Right lobe of liver (tissue), 6 donors: ENCODE measurements at regions not wholly inside any gene's neighbourhood (a gene's known extent, or its start where the extent isn't known, plus 50 kb on each side); places are given as distances from the start of the nearest gene placed in this dataset.

Experiments used
- ATAC-seq, 4 donors: fragments of 200-7000 bp; cut with Tn5 transposase; one replicate each; pipeline ENCODE4 v1.9.1; 2020; ENCODE audit warnings: mild to moderate bottlenecking in 4 of 4, moderate library complexity in 4 of 4
- DNase-seq, 3 donors: peaks; one replicate each; pipeline ENCODE4 v3.0.0-alpha.2; 2020
- H3K27ac ChIP-seq, 3 donors: fragments of 200-600 bp; one replicate each; pipeline ENCODE4 v1.8.0; 2022
- H3K27me3 ChIP-seq, 2 donors: fragments of 200-600 bp; one replicate each; pipeline ENCODE4 v1.8.0; 2022
- H3K36me3 ChIP-seq, 4 donors: fragments of 200-600 bp; sonication (generic) in 1 of 4; one replicate each; pipeline versions ENCODE4 v1.5.1 to v1.8.0; 2017 to 2022; ENCODE audit warnings: control low read depth in 1 of 4
- H3K4me1 ChIP-seq, 4 donors: fragments of 200-600 bp; sonication (generic) in 1 of 4; one replicate each; pipeline versions ENCODE4 v1.5.1 to v1.8.0; 2017 to 2022; ENCODE audit warnings: control low read depth in 1 of 4
- H3K4me3 ChIP-seq, 3 donors: fragments of 200-600 bp; one replicate each; pipeline ENCODE4 v1.8.0; 2022
- H3K9me3 ChIP-seq, 4 donors: fragments of 200-600 bp; sonication (generic) in 1 of 4; one replicate each; pipeline versions ENCODE4 v1.5.1 to v1.8.0; 2017 to 2022; ENCODE audit warnings: control low read depth in 1 of 4
- CTCF ChIP-seq, 4 donors: fragments of 200-600 bp in 3 of 4; fragments of 450-650 bp in 1 of 4; IDR thresholded peaks; one replicate each; pipeline versions ENCODE4 v1.5.1 to v1.8.0; 2016 to 2022; ENCODE audit warnings: antibody characterized with exemption in 4 of 4, mild to moderate bottlenecking in 2 of 4
- POLR2A ChIP-seq: fragments of 450-650 bp; IDR thresholded peaks from one replicate; pipeline ENCODE4 v1.6.1; 2017; ENCODE audit warnings: antibody characterized with exemption, mild to moderate bottlenecking
- WGBS: methylation state at CpG from one replicate; pipeline ENCODE4 v1.1.6; 2018; ENCODE audit warnings: low coverage, low lambda C conversion rate; ENCODE audit not compliant: insufficient coverage; ENCODE audit errors: missing lambda C conversion rate; 5-methylcytosine and 5-hydroxymethylcytosine counted together
- intact Hi-C, 2 donors: fragments of 100-400 bp; cut with DNase I; formaldehyde crosslinking; loops; one replicate each; pipeline versions ENCODE4 v1.11.2 to v1.14.1; 2022
- donor health status: DM: no; HTN: yes; CAD: no.
- donor health status: DM: no; HTN: no; CAD: no.
- donor health status: DM: no; HTN: no; CAD: no.
- donor health status: DM: no; HTN: yes; CAD: no.
- donor health status: DM: no; HTN: yes; CAD: no.

- no peaks in the 10 kb centered on the region for H3K27me3 ChIP-seq
- TF ChIP-seq CTCF (IDR thresholded peaks at IDR 0.05): no peak
- TF ChIP-seq POLR2A: no peak
- DNase-seq (no peak), ATAC-seq (no peak)
- no peaks in the 10 kb centered on the region for H3K36me3 ChIP-seq
- H3K27ac ChIP-seq: no peak overlapping the region
- 88% methylated on average over 2 of the region's 2 CpGs for WGBS
- no peak overlapping the region for H3K4me3 ChIP-seq
- no peaks in the 10 kb centered on the region for H3K4me1 ChIP-seq
- intact Hi-C loops: no loop called here
- H3K9me3 ChIP-seq: no peaks in the 10 kb centered on the region
Measured at GRCh38 chr10:18735711-18736110, 76.5 kb downstream of the ARL5B start.

GRCh38 chr10:18737236-18737635 is 78.0 kb downstream of the ARL5B start:
- no peaks in the 10 kb centered on the region for H3K9me3 ChIP-seq
- intact Hi-C loops: no loop called here
- WGBS: 36% methylated on average over 2 of the region's 2 CpGs

GRCh38 chr10:18737841-18738240 is 78.6 kb downstream of the ARL5B start:
- intact Hi-C loops: no loop called here
- Histone ChIP-seq H3K27me3 (no peaks in the 10 kb centered on the region), H3K4me3 (no peak overlapping the region), H3K27ac (no peak overlapping the region), H3K9me3 (no peaks in the 10 kb centered on the region), H3K4me1 (no peaks in the 10 kb centered on the region), H3K36me3 (no peaks in the 10 kb centered on the region)
- DNase-seq: no peak
- no peak for ATAC-seq
- 60% methylated on average over 7 of the region's 8 CpGs for WGBS
- TF ChIP-seq POLR2A: no peak
- no peak for TF ChIP-seq CTCF (IDR thresholded peaks at IDR 0.05)

More at GRCh38 chr10:18737236-18737635, 78.0 kb downstream of the ARL5B start:
- DNase-seq (no peak), ATAC-seq (no peak)
- TF ChIP-seq POLR2A (no peak), CTCF (IDR thresholded peaks at IDR 0.05) (no peak)
- H3K4me1 ChIP-seq: no peaks in the 10 kb centered on the region
- no peak overlapping the region for H3K4me3 ChIP-seq
- H3K36me3 ChIP-seq: no peaks in the 10 kb centered on the region
- no peak overlapping the region for H3K27ac ChIP-seq
- no peaks in the 10 kb centered on the region for H3K27me3 ChIP-seq

GRCh38 chr10:18738835-18739234 is 79.6 kb downstream of the ARL5B start:
- H3K4me1 ChIP-seq: no peaks in the 10 kb centered on the region
- no peaks in the 10 kb centered on the region for H3K36me3 ChIP-seq
- no peaks in the 10 kb centered on the region for H3K9me3 ChIP-seq
- no peaks in the 10 kb centered on the region for H3K27me3 ChIP-seq
- DNase-seq (no peak), ATAC-seq (no peak)
- no peak overlapping the region for H3K27ac ChIP-seq
- WGBS: 42% methylated on average over 3 of the region's 3 CpGs
- intact Hi-C loops: no loop called here
- no peak for TF ChIP-seq POLR2A
- TF ChIP-seq CTCF (IDR thresholded peaks at IDR 0.05): no peak
- no peak overlapping the region for H3K4me3 ChIP-seq

GRCh38 chr10:18743926-18744325 is 84.7 kb downstream of the ARL5B start:
- DNase-seq: no peak
- no peaks in the 10 kb centered on the region for H3K36me3 ChIP-seq

More at GRCh38 chr10:18743926-18744325, 84.7 kb downstream of the ARL5B start:
- H3K9me3 ChIP-seq: peaks cover 0 to 2% (median 0%) of the 10 kb centered on the region in 4 donors
- H3K27ac ChIP-seq: no peak overlapping the region
- no peaks in the 10 kb centered on the region for H3K27me3 ChIP-seq
- ATAC-seq: no peak
- H3K4me1 ChIP-seq: no peaks in the 10 kb centered on the region
- intact Hi-C loops: no loop called here
- no peak overlapping the region for H3K4me3 ChIP-seq
- TF ChIP-seq POLR2A: no peak
- no peak for TF ChIP-seq CTCF (IDR thresholded peaks at IDR 0.05)
